OCI-LY7 (cell line): ENCODE measurements at regions not wholly inside any gene's neighbourhood (a gene's known extent, or its start where the extent isn't known, plus 50 kb on each side); places are given as distances from the start of the nearest gene placed in this dataset.

Experiments
- BruUV-seq: library from RNA; stranded (reverse); fragments of 400-500 nt; replicated peaks from 2 replicates; lab custom pipeline; 2021; lab: Mats Ljungman, UMichigan
- CTCF ChIA-PET: fragments of 300-600 bp; sonication (Branson Sonifier 250); formaldehyde crosslinking; loops from one replicate; lab custom pipeline; 2022; ENCODE audit warnings: antibody characterized with exemption; ENCODE audit not compliant: unreplicated experiment; lab: Charles Lee
- POLR2A ChIA-PET: fragments of 300-600 bp; sonication (Branson Sonifier 250); formaldehyde crosslinking; loops from one replicate; lab custom pipeline; 2022; ENCODE audit warnings: antibody characterized with exemption; lab: Charles Lee
- DNase-seq: peaks from one replicate; pipeline ENCODE4 v3.0.0-alpha.2; 2015; ENCODE audit warnings: low spot score
- H2AFZ ChIP-seq: fragments of 200-600 bp; sonication (generic), shearing (Covaris generic); 2 replicates; pipeline ENCODE4 v1.6.1; 2014; ENCODE audit warnings: mild to moderate bottlenecking, antibody characterized with exemption, low read length, moderate library complexity
- H3K27ac ChIP-seq: fragments of 200-600 bp; sonication (generic); 2 replicates; pipeline ENCODE4 v1.5.1; 2014; ENCODE audit warnings: mixed run types, low read depth, mild to moderate bottlenecking, moderate library complexity, low read length, inconsistent platforms; ENCODE audit not compliant: poor library complexity, severe bottlenecking
- H3K36me3 ChIP-seq: fragments of 200-600 bp; sonication (generic); 2 replicates; pipeline ENCODE4 v1.6.1; 2014; ENCODE audit warnings: mild to moderate bottlenecking, antibody characterized with exemption, low read length, moderate library complexity, mixed read lengths; ENCODE audit not compliant: insufficient read depth
- H3K4me1 ChIP-seq: fragments of 200-600 bp; sonication (generic); 2 replicates; pipeline ENCODE4 v1.5.1; 2014; ENCODE audit warnings: mild to moderate bottlenecking, low read length; ENCODE audit not compliant: insufficient read depth, poor library complexity, severe bottlenecking
- H3K4me2 ChIP-seq: fragments of 200-600 bp; sonication (generic); 2 replicates; pipeline ENCODE4 v1.6.1; 2014; ENCODE audit warnings: mild to moderate bottlenecking, low read length
- H3K4me3 ChIP-seq: fragments of 200-600 bp; sonication (generic); 2 replicates; pipeline ENCODE4 v1.5.1; 2014; ENCODE audit warnings: mild to moderate bottlenecking, low read depth, low read length; ENCODE audit not compliant: poor library complexity, severe bottlenecking
- H3K79me2 ChIP-seq: fragments of 200-600 bp; sonication (generic); 2 replicates; pipeline ENCODE4 v1.6.1; 2016; ENCODE audit warnings: low read depth, mild to moderate bottlenecking, low read length, moderate library complexity, mixed read lengths; ENCODE audit not compliant: insufficient read depth
- H3K9me2 ChIP-seq: fragments of 200-600 bp; sonication (generic); 2 replicates; pipeline ENCODE4 v1.6.1; 2016; ENCODE audit warnings: mild to moderate bottlenecking, low read length, mixed read lengths; ENCODE audit not compliant: insufficient read depth
- H3K9me3 ChIP-seq: fragments of 200-600 bp; sonication (generic); 2 replicates; pipeline ENCODE4 v1.6.1; 2014; ENCODE audit warnings: mild to moderate bottlenecking, mixed run types, low read length, mixed read lengths
- H4K20me1 ChIP-seq: fragments of 200-600 bp; sonication (generic); 2 replicates; pipeline ENCODE4 v1.6.1; 2014; ENCODE audit warnings: mild to moderate bottlenecking, antibody characterized with exemption, low read length, moderate library complexity, mixed read lengths; ENCODE audit not compliant: insufficient read depth
- CTCF ChIP-seq: fragments of 200-600 bp; sonication (generic); conservative IDR thresholded peaks from 2 replicates; pipeline ENCODE4 v1.5.1; 2014; ENCODE audit warnings: mild to moderate bottlenecking, antibody characterized with exemption, low read length, moderate library complexity, mixed read lengths
- EZH2phosphoT487 ChIP-seq: fragments of 200-600 bp; sonication (generic); IDR thresholded peaks from 2 replicates; pipeline ENCODE4 v1.6.1; 2018; ENCODE audit warnings: low read depth, borderline replicate concordance, mild to moderate bottlenecking, mixed run types, antibody characterized with exemption, low read length, moderate library complexity, mixed read lengths
- intact Hi-C: fragments of 100-400 bp; cut with micrococcal nuclease; formaldehyde crosslinking; loops from one replicate; pipeline ENCODE4 v1.10.0; 2022; ENCODE audit not compliant: unreplicated experiment

GRCh38 chr4:18262832-18263231, 241.3 kb upstream of the LCORL start:
- intact Hi-C loops = no loop called here
- no peak overlapping the region for H3K27ac ChIP-seq
- no peaks in the 10 kb centered on the region for H3K9me2 ChIP-seq
- H3K79me2 ChIP-seq = no peaks in the 10 kb centered on the region
- no peak overlapping the region for H2AFZ ChIP-seq
- H3K4me1 ChIP-seq = no peaks in the 10 kb centered on the region
- ChIA-PET POLR2A (interaction anchor here (0.7 kb wide), 2 partner anchors 29 to 130 kb away, joined by 3 read pairs; no protein-coding TSS in a partner anchor), CTCF (no interaction called here)
- no peak for DNase-seq
- H3K9me3 ChIP-seq = no peaks in the 10 kb centered on the region
- no peaks in the 10 kb centered on the region for H3K36me3 ChIP-seq
- BruUV-seq = no TSS peak
- no peak overlapping the region for H3K4me2 ChIP-seq
- H4K20me1 ChIP-seq = no peaks in the 10 kb centered on the region
- no peak overlapping the region for H3K4me3 ChIP-seq
- no peak for TF ChIP-seq EZH2phosphoT487
- TF ChIP-seq CTCF = no peak

- no peaks in the 10 kb centered on the region for H3K79me2 ChIP-seq
- intact Hi-C loops = no loop called here
- no TSS peak for BruUV-seq
- H4K20me1 ChIP-seq = no peaks in the 10 kb centered on the region
- CTCF ChIA-PET = no interaction called here
- H3K27ac ChIP-seq = no peak overlapping the region
- no peaks in the 10 kb centered on the region for H3K9me3 ChIP-seq
- DNase-seq = no peak
- no peak overlapping the region for H3K4me3 ChIP-seq
- POLR2A ChIA-PET = interaction anchor here (0.8 kb wide), 1 partner anchor 8 kb away, joined by 4 read pairs; no protein-coding TSS in a partner anchor
- no peaks in the 10 kb centered on the region for H3K36me3 ChIP-seq
- H3K4me2 ChIP-seq = no peak overlapping the region
- TF ChIP-seq CTCF (no peak), EZH2phosphoT487 (no peak)
- H3K4me1 ChIP-seq = peaks cover 10% of the 10 kb centered on the region
- H3K9me2 ChIP-seq = no peaks in the 10 kb centered on the region
- no peak overlapping the region for H2AFZ ChIP-seq
Observed at GRCh38 chr4:18252052-18252451, 230.5 kb upstream of the LCORL start.

GRCh38 chr4:18250564-18250963, 229.0 kb upstream of the LCORL start:
- H3K27ac ChIP-seq = no peak overlapping the region
- no peaks in the 10 kb centered on the region for H4K20me1 ChIP-seq
- no peaks in the 10 kb centered on the region for H3K36me3 ChIP-seq
- no peaks in the 10 kb centered on the region for H3K9me2 ChIP-seq
- H3K4me1 ChIP-seq = peaks cover 14% of the 10 kb centered on the region
- no peak for DNase-seq
- no peak overlapping the region for H2AFZ ChIP-seq
- TF ChIP-seq CTCF = no peak
- TF ChIP-seq EZH2phosphoT487 = no peak
- H3K4me2 ChIP-seq = no peak overlapping the region
- H3K9me3 ChIP-seq = no peaks in the 10 kb centered on the region
- no peak overlapping the region for H3K4me3 ChIP-seq
- ChIA-PET CTCF (no interaction called here), POLR2A (interaction anchor here (0.7 kb wide), 1 partner anchor 1910 kb away, joined by 3 read pairs; no protein-coding TSS in a partner anchor)
- no TSS peak for BruUV-seq
- intact Hi-C loops = no loop called here
- no peaks in the 10 kb centered on the region for H3K79me2 ChIP-seq
